HEK293T (cell line): ENCODE measurements at regions not wholly inside any gene's neighbourhood (a gene's known extent, or its start where the extent isn't known, plus 50 kb on each side); places are given as distances from the start of the nearest gene placed in this dataset.

Experiments used
- BHLHE40 ChIP-seq: fragments of 450-650 bp; IDR thresholded peaks from 2 replicates; pipeline ENCODE4 v1.6.1; 2016; ENCODE audit warnings: mild to moderate bottlenecking, moderate library complexity, borderline replicate concordance
- ELF4 ChIP-seq: fragments of 450-650 bp; IDR thresholded peaks from 2 replicates; pipeline ENCODE4 v1.6.1; 2017; ENCODE audit warnings: antibody characterized with exemption
- HDGF ChIP-seq: fragments of 450-650 bp; IDR thresholded peaks from 2 replicates; pipeline ENCODE4 v1.6.1; 2017; ENCODE audit warnings: antibody characterized with exemption, borderline replicate concordance
- SP1 ChIP-seq: fragments of 450-650 bp; IDR thresholded peaks from 2 replicates; pipeline ENCODE4 v1.6.1; 2017
- SUZ12 ChIP-seq: fragments of 450-650 bp; IDR thresholded peaks from 2 replicates; pipeline ENCODE4 v1.6.1; 2016; ENCODE audit warnings: mild to moderate bottlenecking

GRCh38 chr6:112951829-112952228 lies 604.7 kb downstream of the RFPL4B start:
- TF ChIP-seq SP1, result no peak
- no peak for TF ChIP-seq SUZ12
- TF ChIP-seq ELF4, result no peak
- TF ChIP-seq BHLHE40, result no peak
- TF ChIP-seq HDGF, result no peak
